DMS153 (cell line): ENCODE measurements at regions not wholly inside any gene's neighbourhood (a gene's known extent, or its start where the extent isn't known, plus 50 kb on each side); places are given as distances from the start of the nearest gene placed in this dataset.
"Not testable (repeated sequence)": the region's sequence is repeated elsewhere in the genome, so short reads cannot be mapped to it uniquely, and the experiment has no call there.

Experiments
- DNase-seq: peaks from one replicate; lab custom pipeline; 2025; lab: John Stamatoyannopoulos, UW

DNA sequence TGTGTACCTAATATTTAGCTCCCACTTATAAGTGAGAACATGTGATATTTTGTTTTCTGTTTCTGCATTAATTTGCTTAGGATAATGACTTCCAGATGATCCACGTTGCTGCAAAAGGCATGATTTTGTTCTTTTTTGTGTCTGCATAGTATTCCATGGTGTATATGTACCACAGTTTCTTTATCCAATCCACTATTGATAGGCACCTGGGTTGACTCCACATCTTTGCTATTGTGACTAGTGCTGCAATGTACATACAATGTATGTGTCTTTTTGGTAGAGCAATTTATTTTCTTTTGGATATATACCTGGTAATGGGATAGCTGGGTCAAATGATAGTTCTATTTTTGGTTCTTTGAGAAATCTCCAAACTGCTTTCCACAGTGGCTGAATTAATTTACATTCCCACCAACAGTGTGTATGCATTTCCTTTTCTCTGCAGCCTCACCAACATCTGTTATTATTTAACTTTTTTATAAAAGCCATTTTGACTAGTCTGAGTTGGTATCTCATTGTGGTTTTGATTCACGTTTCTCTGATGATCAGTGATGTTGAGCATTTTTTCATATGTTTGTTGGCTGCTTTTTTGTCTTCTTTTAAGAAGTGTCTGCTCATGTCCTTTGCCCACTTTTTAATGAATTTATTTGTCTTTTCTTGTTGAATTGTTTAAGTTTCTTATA, 102.8 kb upstream of the GAS1 start:
- not testable (repeated sequence) for DNase-seq

DNA sequence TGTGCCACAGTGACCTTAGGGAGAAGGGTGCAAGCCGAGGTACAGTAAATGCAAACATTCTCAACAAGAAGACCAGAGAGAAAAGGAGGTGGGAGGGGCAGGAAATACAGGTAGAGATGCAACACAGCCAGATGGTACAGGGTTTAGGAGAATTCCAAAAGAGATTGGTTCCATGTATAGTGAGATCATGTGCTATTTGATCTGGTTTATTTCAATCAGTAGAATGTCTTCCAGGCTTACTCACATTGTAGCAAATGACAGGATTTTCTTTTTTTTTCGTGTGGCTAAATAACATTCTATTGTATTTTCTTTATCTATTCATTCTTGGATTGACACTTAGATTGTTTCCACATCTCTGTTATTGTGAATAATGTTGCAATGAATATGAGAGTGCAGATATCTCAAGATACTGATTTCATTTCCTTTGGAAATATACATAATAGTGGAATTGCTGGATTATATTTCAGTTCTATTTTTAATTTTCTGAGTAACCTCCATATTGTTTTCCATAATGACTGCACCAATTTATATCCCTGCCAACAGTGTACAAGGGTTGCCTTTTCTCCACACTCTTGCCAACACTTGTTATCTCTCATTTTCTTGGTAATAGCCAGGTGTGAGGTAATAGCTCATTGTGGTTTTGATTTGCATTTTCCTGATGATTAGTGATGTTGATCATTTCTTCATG, 107.8 kb upstream of the GAS1 start:
- DNase-seq: no peak

DNA sequence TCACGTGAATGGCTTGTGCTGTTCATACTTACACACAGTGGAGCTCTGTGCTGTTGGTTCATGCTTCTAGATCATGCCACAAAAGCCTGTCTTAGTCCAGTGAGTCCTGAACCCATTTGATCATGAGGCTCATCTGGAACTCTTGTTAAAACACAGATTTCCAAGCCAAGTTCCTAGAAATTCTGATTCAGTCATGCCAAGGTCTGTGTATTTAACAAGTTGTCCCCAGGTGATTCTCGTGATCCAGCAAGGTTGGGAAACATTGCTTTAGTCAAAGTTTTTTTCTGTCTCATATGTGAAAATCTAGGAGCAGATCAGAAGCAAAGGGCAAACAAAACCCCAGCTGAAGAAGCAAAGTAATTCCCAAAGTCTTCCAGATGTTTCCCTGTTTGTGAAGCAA, 112.5 kb upstream of the GAS1 start:
- DNase-seq: no peak

DNA sequence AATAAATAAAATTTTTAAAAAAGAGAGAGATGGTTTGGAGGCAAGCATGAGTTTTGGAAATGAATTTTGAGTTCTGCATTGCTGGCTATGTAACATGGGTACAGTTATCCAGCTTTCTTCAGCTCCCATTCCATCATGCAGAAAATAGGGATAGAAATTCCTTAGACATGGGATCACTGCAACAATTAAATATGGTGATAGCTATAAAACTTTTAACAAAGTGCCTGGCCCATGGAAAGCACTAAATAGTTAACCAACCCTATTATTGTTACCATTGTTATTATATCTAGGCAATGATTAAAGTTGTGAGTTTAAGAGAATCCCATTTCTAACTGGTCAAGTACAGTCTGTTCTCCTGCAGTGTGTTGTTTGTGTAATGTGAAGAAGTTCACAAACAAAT, 115.4 kb upstream of the GAS1 start:
- no peak for DNase-seq

DNA sequence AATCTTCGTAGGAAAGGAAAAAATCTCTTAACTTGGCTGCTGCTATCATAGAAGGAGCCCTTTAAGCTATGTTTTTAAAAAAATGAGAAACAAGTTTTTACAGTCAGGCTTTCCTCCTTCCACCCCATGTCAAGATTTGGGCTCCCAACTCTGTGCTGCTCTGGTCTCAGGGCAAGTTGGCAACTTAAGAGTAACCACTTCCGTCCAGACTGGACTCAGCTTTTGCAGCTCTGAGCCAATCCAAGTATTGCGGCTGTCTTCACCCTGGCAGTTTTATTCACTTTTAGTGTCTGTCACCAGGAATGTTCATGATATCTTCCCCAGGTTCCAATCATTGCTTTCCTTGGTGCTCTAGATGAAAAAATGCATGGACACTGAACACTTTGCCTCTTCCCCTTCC, 115.9 kb upstream of the GAS1 start:
- DNase-seq: no peak

DNA sequence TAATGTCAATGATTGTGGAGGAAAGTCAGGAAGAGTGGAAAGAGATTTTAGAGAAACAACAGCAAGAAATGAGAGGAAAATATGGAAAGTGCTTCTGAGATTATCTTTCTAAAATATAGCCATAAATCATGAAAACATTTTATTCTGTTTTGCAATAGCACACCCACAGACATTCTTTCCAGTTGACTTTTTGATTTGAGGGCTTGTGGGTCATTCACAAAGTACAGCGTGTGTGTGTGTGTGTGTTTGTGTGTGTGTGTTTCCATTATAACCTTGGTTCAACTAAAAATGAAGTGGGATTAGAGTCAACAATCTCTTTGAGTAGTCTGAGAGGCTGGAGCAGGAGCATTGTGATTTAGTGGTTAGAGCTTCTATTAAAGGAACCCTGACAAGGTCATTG, 116.6 kb upstream of the GAS1 start:
- DNase-seq: no peak

DNA sequence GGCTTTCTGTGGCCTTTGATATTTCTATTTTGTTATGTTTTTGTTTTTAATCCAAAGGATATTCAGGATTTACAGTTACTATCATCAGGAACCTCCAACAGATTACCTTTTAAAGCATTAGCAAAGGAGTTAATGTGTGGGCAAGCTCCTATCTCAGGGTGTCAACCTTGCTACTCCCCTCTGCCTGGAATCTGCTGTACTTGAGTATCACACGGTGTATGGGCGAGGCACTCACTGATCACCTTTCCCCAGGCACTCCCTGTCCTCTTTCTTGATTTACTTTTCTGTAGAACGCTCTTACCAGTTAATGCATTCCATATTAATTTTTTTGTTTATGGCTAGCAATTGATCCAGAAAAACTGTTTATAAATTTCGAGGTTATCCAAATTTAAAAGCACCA, 117.0 kb upstream of the GAS1 start:
- DNase-seq: no peak

DNA sequence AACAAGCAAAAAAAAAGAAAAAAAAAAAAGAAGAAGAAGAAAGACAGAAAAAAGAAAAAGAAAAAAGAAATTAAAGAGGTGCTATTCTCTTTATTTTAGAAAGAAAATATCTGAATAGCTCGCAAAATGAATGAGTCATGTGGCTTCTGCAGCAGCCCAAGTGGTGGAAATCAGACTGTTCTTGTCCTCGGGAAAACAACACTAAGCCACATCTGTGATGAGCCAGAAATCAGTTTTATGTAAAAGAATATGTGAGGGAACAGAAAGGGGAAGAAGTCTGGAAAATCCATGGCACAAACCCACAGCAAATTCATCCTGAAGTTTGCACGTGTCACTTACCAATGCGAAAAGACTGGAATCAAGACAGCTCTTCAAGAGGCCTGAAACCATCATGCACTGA, 118.7 kb upstream of the GAS1 start:
- DNase-seq: no peak

DNA sequence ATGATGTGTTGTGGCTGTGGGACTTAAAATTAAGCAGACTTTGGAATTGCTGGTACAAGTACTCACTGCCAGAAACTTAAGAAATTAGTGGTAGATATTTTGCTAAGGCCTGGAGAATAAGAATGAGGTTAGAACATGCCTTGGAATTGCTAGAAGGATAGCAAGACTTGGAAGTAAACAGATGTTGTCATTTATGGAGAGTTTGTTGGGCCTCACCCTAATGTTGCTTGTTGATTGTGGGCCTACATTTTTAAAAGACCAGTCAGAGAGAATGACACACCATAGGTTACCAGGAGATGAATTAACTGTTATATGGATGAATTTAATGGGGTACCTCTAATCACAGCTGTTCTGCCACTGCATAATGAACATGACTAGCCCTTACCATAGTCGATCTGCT, 120.1 kb upstream of the GAS1 start:
- no peak for DNase-seq

DNA sequence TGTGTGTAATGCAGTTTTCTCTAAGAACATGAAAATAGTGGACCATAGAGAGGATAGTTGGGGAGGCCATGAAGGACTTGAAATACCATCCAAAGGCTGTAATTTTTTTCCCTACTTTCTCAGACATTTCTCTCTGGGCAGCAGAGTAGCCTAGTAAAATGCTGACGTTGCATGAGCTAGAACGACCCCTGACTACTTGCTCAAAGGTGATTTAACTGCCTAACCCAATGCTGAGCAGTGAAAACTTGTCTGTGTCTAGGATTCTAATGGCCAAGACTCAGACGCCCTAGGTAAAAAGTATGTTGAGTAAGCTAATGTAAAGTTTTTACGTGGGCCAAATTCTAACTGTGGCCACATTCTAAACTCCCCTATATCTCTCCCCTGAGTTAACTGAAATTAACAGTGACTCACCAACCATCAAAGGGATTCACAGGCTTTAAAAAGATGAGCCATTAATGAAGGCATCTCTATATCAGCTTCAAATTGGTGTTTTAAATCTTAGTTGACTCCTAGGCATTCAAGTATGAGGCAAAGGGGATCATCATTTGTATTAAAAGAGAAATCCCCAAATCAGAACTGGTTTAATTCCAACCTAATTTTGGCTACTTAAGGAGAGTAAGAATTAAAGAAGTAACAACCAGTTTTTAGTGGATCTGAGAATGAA, 121.0 kb upstream of the GAS1 start:
- DNase-seq: no peak

DNA sequence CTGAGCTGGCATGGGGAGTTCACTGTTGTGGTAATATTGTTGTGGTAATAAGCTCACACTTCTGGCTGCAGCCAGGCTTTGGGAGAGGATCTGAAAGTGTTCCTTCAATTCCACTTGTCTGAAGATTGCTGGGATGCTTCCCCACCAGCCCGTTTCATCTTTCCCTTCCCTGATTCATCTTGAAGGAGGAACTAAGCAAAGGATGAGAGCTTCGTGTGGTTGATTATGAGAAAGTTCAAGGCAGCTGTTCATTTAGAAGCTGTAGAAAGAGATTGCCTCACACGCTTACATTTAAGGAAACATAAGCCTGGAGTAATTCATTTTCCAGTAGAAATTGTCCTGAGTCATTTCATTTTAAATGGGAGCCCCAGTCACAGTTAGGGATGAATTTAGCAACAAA, 122.4 kb upstream of the GAS1 start:
- DNase-seq: no peak

DNA sequence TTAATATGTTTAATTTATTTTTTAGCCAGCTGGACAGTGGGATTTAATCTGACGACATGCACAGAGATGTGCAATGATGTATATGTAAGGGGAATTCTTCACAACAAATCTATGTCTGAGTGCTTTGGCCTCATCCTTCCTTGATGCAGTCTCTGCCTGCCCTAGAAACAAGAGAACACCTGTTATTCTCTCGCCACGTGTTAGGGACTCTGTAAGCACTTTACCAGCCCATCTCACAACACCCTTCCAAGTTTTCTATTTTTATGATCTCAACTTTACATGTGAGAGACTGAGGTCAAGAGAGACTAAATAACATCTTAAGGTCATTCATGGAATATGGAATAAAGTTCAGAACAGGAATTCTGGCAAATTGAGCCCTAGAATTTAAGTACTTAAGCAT, 123.0 kb upstream of the GAS1 start:
- no peak for DNase-seq

DNA sequence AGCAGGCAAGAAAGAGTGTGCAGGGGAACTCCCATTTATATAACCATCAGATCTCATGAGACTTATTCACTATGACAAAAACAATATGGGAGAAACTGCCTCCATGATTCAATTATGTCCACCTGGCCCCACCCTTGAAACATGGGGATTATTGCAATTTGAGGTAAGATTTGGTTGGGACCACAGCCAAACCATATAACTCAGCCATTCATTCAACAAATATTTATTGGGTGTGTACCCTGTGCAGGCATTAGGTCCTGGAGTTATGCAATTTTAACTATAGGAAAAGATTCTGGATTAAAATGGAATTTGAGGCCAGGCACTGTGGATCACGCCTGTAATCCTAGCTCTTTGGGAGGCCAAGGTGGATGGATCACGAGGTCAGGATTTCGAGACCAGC, 124.2 kb upstream of the GAS1 start:
- DNase-seq: no peak

DNA sequence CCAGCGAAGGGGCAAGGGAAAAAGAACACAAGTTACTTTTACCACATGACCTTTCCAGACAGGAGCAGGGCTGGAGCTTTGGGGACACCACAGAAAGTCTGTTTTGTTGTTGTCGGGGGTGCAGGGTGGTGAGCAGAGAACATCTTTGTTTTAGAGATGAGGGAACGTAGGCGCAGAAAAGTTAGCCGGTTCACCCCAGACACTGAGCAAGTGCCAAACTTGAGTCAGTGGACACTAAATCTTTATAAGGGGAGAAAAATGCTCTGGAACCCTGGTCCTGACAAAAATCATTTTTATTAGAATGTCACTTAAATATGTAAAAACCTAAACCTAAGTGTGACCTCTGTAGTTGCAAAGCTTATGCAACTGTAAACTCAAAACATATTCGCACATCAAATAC, 126.4 kb upstream of the GAS1 start:
- no peak for DNase-seq

DNA sequence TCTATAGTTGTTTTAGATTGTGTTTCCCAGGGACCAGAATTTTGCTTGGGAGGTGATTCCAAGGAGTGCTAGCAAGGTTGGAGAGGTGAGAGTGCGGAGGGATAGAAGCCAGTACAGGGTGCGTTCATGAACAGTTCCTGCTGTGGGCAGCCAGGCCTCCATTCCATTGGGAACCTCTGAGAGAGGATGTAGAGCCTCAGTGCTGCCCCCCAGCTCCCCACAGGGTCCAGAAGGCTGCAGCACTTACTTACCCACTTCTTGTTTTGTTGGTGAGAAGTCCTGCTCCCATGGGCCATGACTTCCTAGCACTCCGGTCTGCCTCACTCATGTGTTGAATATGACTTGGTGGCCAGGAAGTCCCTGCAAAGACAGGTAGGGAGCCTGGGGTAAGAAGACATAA, 128.2 kb upstream of the GAS1 start:
- no peak for DNase-seq

DNA sequence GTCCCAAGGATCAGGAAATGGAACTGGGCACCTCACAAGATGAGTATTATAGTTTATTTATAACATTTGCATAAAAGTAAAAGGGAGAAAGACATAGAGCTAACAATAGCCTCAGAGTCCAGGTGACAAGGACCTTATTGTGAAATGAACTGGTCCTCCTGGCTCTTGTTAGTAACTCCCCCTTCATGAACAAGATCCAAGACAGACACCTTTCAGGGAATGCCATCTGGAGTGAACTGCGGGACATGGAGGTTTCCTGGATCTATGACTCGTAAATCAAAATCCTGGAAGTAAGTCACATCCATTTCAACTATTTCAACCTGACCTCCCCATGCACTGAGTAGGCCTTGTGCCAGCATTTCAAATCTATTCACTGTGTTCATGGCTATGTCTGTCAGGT, 129.5 kb upstream of the GAS1 start:
- no peak for DNase-seq

DNA sequence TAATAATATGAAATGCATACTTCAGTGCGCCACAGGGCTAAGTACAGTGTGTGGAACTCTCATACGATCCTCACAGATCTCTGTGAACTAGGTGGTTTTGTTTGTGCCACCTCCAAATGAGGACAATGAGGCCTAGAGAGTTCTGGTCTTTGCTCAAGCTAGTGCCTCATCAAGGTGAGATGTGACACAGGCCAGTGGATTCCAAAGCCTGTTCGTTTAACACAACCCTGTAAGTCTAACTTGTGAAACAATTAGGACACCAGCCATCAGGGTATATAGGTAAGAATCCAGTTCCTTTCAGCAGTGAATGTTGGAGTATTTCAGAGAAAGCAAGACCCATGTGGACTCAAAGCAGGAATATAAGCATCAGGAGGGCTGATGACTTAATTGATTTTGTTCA, 130.7 kb upstream of the GAS1 start:
- DNase-seq: no peak

DNA sequence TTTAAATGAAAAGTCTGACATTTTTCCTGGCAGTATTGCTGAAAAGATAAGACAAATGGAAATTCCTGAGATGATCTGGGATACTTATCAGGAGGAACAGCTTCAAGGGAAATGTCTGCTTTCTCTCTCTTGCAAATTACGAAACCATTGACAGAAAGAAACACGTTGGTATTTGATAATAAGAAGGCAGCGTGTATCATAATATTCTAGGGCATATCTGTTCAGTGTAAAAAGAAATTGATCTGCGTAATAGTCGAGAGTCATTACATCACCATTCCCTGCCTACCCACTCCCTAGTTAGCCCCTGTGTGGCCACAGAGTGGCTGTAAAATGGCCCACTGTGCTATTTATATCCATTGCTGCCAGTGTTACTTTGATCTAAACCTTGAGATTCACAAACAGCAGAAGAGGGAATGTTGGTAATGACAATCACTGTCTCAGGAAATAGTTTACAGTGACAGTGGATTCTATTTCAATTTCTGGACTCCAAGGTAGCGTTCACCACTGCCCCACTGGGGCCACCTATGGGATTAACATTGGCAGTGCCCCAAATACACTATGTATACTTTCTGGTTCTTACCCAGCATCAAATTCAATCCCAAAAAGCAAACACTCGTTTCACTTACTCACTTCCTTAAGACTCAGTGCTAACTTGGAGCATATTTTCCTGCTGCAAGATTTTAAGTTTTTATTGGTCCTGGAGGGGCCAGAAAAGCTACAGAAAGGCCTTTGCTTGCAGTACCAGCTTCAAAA, 133.4 kb upstream of the GAS1 start:
- DNase-seq: no peak

DNA sequence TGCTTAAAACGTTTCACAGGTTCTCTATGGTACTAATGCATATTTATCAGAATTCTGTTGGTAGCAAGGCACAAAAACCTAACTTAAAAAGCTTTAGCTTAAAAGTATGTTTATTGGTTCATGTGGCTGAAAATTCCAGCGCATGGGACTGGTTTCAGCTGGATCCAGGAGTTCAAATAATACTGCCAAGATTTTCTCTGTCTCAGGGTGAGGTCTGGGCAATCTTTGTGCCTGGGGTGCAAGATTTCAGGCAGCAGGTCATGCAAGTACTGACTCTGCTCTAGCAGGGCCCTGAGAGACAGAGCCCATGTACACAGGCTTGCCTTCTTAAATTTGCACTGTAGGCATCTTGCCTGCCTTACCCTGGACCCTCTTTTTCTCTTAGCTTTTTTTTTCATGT, 134.2 kb upstream of the GAS1 start:
- no peak for DNase-seq

DNA sequence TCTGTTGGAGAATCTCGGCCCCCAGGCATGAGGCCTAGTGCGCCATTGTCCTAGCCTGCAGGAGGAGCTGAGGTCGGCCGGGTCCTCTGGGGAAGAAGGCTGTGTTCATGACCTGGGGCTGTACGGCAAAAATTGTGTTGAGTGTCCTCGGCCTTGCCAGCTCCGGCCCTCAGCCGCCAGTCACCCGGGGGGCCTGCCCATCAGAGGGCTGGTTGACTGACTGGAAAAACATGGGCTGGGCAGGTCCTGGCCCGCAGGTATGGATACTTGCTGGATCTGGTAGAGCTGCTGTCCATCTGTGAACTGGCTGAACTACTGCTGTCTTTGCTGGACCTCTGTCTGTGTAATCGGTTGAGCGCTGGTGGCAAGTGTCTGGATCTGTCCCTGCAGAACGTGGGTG, 136.7 kb upstream of the GAS1 start:
- no peak for DNase-seq

DNA sequence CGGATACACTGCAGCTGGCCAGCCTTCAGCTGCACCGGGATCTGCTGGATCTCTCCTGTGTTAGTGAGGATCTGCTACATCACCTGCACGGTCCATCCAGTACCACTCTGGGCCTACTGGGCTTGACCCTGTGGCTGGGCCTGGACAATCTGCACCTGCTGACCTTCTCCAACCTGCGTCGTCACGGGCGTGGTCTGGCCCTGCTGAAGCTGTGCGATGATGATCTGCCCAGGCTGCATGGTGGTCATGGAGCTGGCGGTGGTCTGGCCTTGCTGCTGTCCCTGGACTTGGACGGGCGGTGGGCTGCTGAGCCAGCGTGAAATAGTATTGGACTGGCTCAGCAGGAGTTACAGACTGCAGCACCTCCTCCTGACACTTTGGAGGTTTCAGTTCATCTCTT, 137.1 kb upstream of the GAS1 start:
- no peak for DNase-seq

DNA sequence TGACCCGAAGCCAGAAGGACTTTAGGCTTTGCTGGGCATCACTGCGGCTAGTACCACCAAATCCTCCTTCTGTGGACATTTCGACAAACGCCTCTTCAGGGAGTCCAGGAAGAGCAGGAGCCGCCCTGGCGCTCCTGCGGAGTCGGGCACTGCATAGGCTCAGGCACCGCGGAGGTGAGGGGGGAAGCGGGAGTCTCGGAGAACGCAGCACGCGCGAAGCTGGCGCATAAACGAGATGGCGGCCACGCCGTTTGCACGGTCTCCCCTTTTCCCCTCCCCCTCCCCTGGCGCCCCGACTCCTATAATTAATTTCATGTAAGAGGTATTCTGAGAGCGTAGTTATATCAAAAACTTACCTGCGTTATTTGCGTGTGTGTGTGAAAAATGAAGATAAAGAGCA, 137.8 kb upstream of the GAS1 start:
- DNase-seq: no peak

DNA sequence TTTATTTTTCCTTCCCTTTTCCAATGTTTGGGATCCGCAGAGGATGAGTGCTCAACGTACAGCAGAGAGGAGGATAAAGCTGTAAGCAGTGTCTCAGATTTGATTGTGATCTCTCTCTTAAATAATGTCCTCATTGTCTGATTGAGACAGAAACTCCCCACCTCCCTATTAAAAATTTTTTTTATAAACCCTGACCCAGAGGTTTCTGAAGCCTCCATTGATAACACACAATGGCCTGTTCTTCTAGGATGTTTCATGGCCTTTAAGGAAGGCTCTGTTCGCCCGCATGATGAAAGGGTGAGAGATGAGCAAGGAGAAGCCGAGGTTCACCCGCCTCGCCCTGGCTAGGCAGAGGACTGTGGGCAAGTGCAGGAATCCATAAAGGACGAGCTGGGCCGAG, 138.2 kb upstream of the GAS1 start:
- no peak for DNase-seq
